Neuronal stem cell (in vitro differentiated cells): ENCODE measurements at regions not wholly inside any gene's neighbourhood (a gene's known extent, or its start where the extent isn't known, plus 50 kb on each side); places are given as distances from the start of the nearest gene placed in this dataset.

ENCODE experiments used
- DNase-seq: peaks from one replicate; pipeline ENCODE4 v3.0.0-alpha.2; 2013; ENCODE audit warnings: low spot score
- H2AFZ ChIP-seq: one replicate; pipeline ENCODE4 v1.6.1; 2013; ENCODE audit warnings: mild to moderate bottlenecking, low read length, inconsistent platforms
- H2AK5ac ChIP-seq: 2 replicates; pipeline ENCODE4 v1.6.1; 2013; ENCODE audit warnings: low read depth, mild to moderate bottlenecking, inconsistent platforms, low read length, moderate library complexity, mixed read lengths
- H2BK120ac ChIP-seq: 2 replicates; pipeline ENCODE4 v1.6.1; 2013; ENCODE audit warnings: low read depth, mild to moderate bottlenecking, inconsistent platforms, low read length, moderate library complexity, mixed read lengths
- H2BK12ac ChIP-seq: one replicate; pipeline ENCODE4 v1.6.1; 2013; ENCODE audit warnings: low read length, inconsistent platforms
- H2BK15ac ChIP-seq: 2 replicates; pipeline ENCODE4 v1.6.1; 2013; ENCODE audit warnings: mild to moderate bottlenecking, low read length, inconsistent platforms, mixed read lengths
- H2BK5ac ChIP-seq: one replicate; pipeline ENCODE4 v1.6.1; 2013; ENCODE audit warnings: inconsistent platforms, mild to moderate bottlenecking, low read length, moderate library complexity
- H3K14ac ChIP-seq: one replicate; pipeline ENCODE4 v1.6.1; 2013; ENCODE audit warnings: low read length, inconsistent platforms
- H3K18ac ChIP-seq: 2 replicates; pipeline ENCODE4 v1.6.1; 2013; ENCODE audit warnings: low read length, inconsistent platforms
- H3K23ac ChIP-seq: 2 replicates; pipeline ENCODE4 v1.6.1; 2013; ENCODE audit warnings: low read depth, mild to moderate bottlenecking, mixed read lengths, low read length, inconsistent platforms; ENCODE audit not compliant: poor library complexity
- H3K27ac ChIP-seq: replicated peaks from 3 replicates; pipeline ENCODE4 v1.5.1; 2013; ENCODE audit warnings: low read length, inconsistent platforms
- H3K27me3 ChIP-seq, 3 experiments: 2 replicates each; pipeline ENCODE4 v1.6.1; 2013; ENCODE audit warnings: low read length in 3 of 3, mild to moderate bottlenecking in 2 of 3, inconsistent platforms in 1 of 3, low read depth in 1 of 3, mixed read lengths in 1 of 3, moderate library complexity in 1 of 3; ENCODE audit not compliant: control insufficient read depth in 3 of 3, insufficient read depth in 3 of 3
- H3K36me3 ChIP-seq, 2 donors: replicated peaks in 1 of 2; 2 replicates each; pipeline ENCODE4 v1.6.1; 2013; ENCODE audit warnings: low read length in 2 of 2; ENCODE audit not compliant: control insufficient read depth in 2 of 2, insufficient read depth in 2 of 2
- H3K4ac ChIP-seq: 2 replicates; pipeline ENCODE4 v1.6.1; 2013; ENCODE audit warnings: inconsistent platforms, mild to moderate bottlenecking, low read length, moderate library complexity
- H3K4me1 ChIP-seq, 2 donors: 1 replicate in 1 of 2; 2 replicates in 1 of 2; pipeline ENCODE4 v1.6.1; 2013; ENCODE audit warnings: low read length in 2 of 2, low read depth in 1 of 2; ENCODE audit not compliant: control insufficient read depth in 2 of 2, insufficient read depth in 1 of 2
- H3K4me2 ChIP-seq: one replicate; pipeline ENCODE4 v1.6.1; 2013; ENCODE audit warnings: mild to moderate bottlenecking, low read length, inconsistent platforms; ENCODE audit not compliant: insufficient read depth, poor library complexity, severe bottlenecking
- H3K4me3 ChIP-seq, 2 donors: 2 replicates each; pipeline ENCODE4 v1.5.1; 2013; ENCODE audit warnings: low read length in 2 of 2, mild to moderate bottlenecking in 2 of 2, inconsistent platforms in 1 of 2, moderate library complexity in 1 of 2
- H3K79me1 ChIP-seq: one replicate; pipeline ENCODE4 v1.6.1; 2013; ENCODE audit warnings: low read depth, mild to moderate bottlenecking, inconsistent platforms, low read length, moderate library complexity
- H3K9ac ChIP-seq: one replicate; pipeline ENCODE4 v1.6.1; 2013; ENCODE audit warnings: mild to moderate bottlenecking, low read depth, low read length, inconsistent platforms; ENCODE audit not compliant: poor library complexity
- H3K9me3 ChIP-seq, 2 donors: replicated peaks in 1 of 2; 2 replicates each; pipeline versions ENCODE3 to v1.6.1; 2013; ENCODE audit warnings: low read length in 2 of 2, mild to moderate bottlenecking in 2 of 2, inconsistent platforms in 1 of 2, low read depth in 1 of 2, mixed read lengths in 1 of 2, moderate library complexity in 1 of 2; ENCODE audit not compliant: control insufficient read depth in 2 of 2, insufficient read depth in 1 of 2
- H4K8ac ChIP-seq: one replicate; pipeline ENCODE4 v1.6.1; 2013; ENCODE audit warnings: low read depth, mild to moderate bottlenecking, inconsistent platforms, low read length, moderate library complexity
- H4K91ac ChIP-seq: one replicate; pipeline ENCODE4 v1.6.1; 2013; ENCODE audit warnings: low read length, low read depth, mild to moderate bottlenecking, inconsistent platforms; ENCODE audit not compliant: poor library complexity
- WGBS, 2 donors: extraction: QIAGEN DNeasy Blood & Tissue Kit; methylation state at CpG; one replicate each; pipeline ENCODE4 v1.1.7; 2013; ENCODE audit warnings: missing lambda C conversion rate in 2 of 2, mixed read lengths in 1 of 2; ENCODE audit not compliant: insufficient read length in 2 of 2, insufficient replicate concordance in 1 of 2; ENCODE audit errors: extremely low coverage in 2 of 2; 5-methylcytosine and 5-hydroxymethylcytosine counted together

- H3K14ac ChIP-seq: no peak overlapping the region
- no peak overlapping the region for H3K4me3 ChIP-seq
- no peak overlapping the region for H2AFZ ChIP-seq
- H3K9ac ChIP-seq: no peak overlapping the region
- no peak overlapping the region for H3K4me2 ChIP-seq
- H3K18ac ChIP-seq: peak overlapping the region; percentile 32
- no peak overlapping the region for H3K23ac ChIP-seq
- H3K27me3 ChIP-seq: no peaks in the 10 kb centered on the region
- no peak overlapping the region for H2BK5ac ChIP-seq
- H4K91ac ChIP-seq: peak overlapping the region; percentile 18
- H3K36me3 ChIP-seq: no peaks in the 10 kb centered on the region
- H4K8ac ChIP-seq: no peak overlapping the region
- WGBS, 2 donors: no CpG with 5 or more reads among the region's 3 CpGs
- H3K79me1 ChIP-seq: no peaks in the 10 kb centered on the region
- H3K27ac ChIP-seq: no peak overlapping the region
- H3K9me3 ChIP-seq: no peaks in the 10 kb centered on the region
- H2BK15ac ChIP-seq: no peak overlapping the region
- H2AK5ac ChIP-seq: peak overlapping the region; percentile 20
- no peak overlapping the region for H2BK12ac ChIP-seq
- peaks cover 0 to 5% of the 10 kb centered on the region in 2 donors for H3K4me1 ChIP-seq
- no peak for DNase-seq
- no peak overlapping the region for H3K4ac ChIP-seq
- no peak overlapping the region for H2BK120ac ChIP-seq
Measured at GRCh38 chr9:108184941-108185340, 670.8 kb downstream of the ACTL7B start.

GRCh38 chr9:108184009-108184408 is 671.8 kb downstream of the ACTL7B start:
- Histone ChIP-seq H3K4me2 (no peak overlapping the region), H2BK12ac (no peak overlapping the region), H3K14ac (no peak overlapping the region), H2AFZ (no peak overlapping the region), H3K27me3 (no peaks in the 10 kb centered on the region), H2BK120ac (no peak overlapping the region), H3K23ac (no peak overlapping the region), H3K18ac (no peak overlapping the region), H2AK5ac (no peak overlapping the region), H3K4me1 (peaks cover 0 to under 1% of the 10 kb centered on the region in 2 donors), H3K9me3 (no peaks in the 10 kb centered on the region), H2BK15ac (no peak overlapping the region), H3K36me3 (no peaks in the 10 kb centered on the region), H2BK5ac (no peak overlapping the region), H4K91ac (no peak overlapping the region), H3K9ac (no peak overlapping the region), H3K4ac (no peak overlapping the region), H3K27ac (no peak overlapping the region), H3K4me3 (no peak overlapping the region), H3K79me1 (no peaks in the 10 kb centered on the region), H4K8ac (no peak overlapping the region)
- no CpG with 5 or more reads among the region's 3 CpGs for WGBS, 2 donors
- no peak for DNase-seq

GRCh38 chr9:108182950-108183381 is 672.8 kb downstream of the ACTL7B start:
- H2BK5ac ChIP-seq: no peak overlapping the region
- no peak overlapping the region for H3K14ac ChIP-seq
- H2BK120ac ChIP-seq: no peak overlapping the region
- no peak overlapping the region for H3K23ac ChIP-seq
- no peak overlapping the region for H4K91ac ChIP-seq
- H3K79me1 ChIP-seq: no peaks in the 10 kb centered on the region
- no peak overlapping the region for H2BK15ac ChIP-seq
- no peaks in the 10 kb centered on the region for H3K4me1 ChIP-seq
- H2AFZ ChIP-seq: no peak overlapping the region
- no peaks in the 10 kb centered on the region for H3K9me3 ChIP-seq
- no peak overlapping the region for H4K8ac ChIP-seq
- no CpG with 5 or more reads among the region's 5 CpGs for WGBS, 2 donors
- no peak overlapping the region for H2BK12ac ChIP-seq
- no peak for DNase-seq
- no peaks in the 10 kb centered on the region for H3K27me3 ChIP-seq
- H3K9ac ChIP-seq: no peak overlapping the region
- no peak overlapping the region for H3K27ac ChIP-seq
- H3K4me2 ChIP-seq: no peak overlapping the region
- no peak overlapping the region for H3K18ac ChIP-seq
- no peak overlapping the region for H3K4ac ChIP-seq
- no peak overlapping the region for H2AK5ac ChIP-seq
- no peak overlapping the region for H3K4me3 ChIP-seq
- H3K36me3 ChIP-seq: no peaks in the 10 kb centered on the region

GRCh38 chr9:108182270-108182669 is 673.5 kb downstream of the ACTL7B start:
- Histone ChIP-seq H2BK5ac (no peak overlapping the region), H3K79me1 (no peaks in the 10 kb centered on the region), H3K4ac (no peak overlapping the region), H3K4me2 (no peak overlapping the region), H2BK120ac (no peak overlapping the region), H3K4me3 (no peak overlapping the region), H3K23ac (no peak overlapping the region), H3K9me3 (no peaks in the 10 kb centered on the region), H2BK15ac (no peak overlapping the region), H3K14ac (no peak overlapping the region), H2BK12ac (no peak overlapping the region), H3K18ac (no peak overlapping the region), H3K27ac (no peak overlapping the region), H4K8ac (no peak overlapping the region), H3K4me1 (no peaks in the 10 kb centered on the region), H2AFZ (no peak overlapping the region), H2AK5ac (no peak overlapping the region), H3K36me3 (no peaks in the 10 kb centered on the region), H3K9ac (no peak overlapping the region), H3K27me3 (no peaks in the 10 kb centered on the region), H4K91ac (no peak overlapping the region)
- DNase-seq: no peak
- no CpG with 5 or more reads among the region's 8 CpGs for WGBS, 2 donors
